ENCODE measurements at regions not wholly inside any gene's neighbourhood (a gene's known extent, or its start where the extent isn't known, plus 50 kb on each side); places are given as distances from the start of the nearest gene placed in this dataset.

GRCh38 chr5:38680094-38680825 lies 123.8 kb upstream of the LIFR start:
- no peak for DNase-seq (ENCODE audit: extremely low read depth, low read depth)
- TF ChIP-seq, protein P1, sequence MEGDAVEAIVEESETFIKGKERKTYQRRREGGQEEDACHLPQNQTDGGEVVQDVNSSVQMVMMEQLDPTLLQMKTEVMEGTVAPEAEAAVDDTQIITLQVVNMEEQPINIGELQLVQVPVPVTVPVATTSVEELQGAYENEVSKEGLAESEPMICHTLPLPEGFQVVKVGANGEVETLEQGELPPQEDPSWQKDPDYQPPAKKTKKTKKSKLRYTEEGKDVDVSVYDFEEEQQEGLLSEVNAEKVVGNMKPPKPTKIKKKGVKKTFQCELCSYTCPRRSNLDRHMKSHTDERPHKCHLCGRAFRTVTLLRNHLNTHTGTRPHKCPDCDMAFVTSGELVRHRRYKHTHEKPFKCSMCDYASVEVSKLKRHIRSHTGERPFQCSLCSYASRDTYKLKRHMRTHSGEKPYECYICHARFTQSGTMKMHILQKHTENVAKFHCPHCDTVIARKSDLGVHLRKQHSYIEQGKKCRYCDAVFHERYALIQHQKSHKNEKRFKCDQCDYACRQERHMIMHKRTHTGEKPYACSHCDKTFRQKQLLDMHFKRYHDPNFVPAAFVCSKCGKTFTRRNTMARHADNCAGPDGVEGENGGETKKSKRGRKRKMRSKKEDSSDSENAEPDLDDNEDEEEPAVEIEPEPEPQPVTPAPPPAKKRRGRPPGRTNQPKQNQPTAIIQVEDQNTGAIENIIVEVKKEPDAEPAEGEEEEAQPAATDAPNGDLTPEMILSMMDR (IDR thresholded peaks at IDR 0.05; ENCODE audit: low read depth, low read length), result no peak

- TF ChIP-seq, protein P1 (IDR thresholded peaks at IDR 0.05; ENCODE audit: low read depth, low read length), result no peak
- DNase-seq (ENCODE audit: extremely low read depth, low read depth), result no peak
Measured at GRCh38 chr5:38681029-38681706, 124.7 kb upstream of the LIFR start.

GRCh38 chr5:38681966-38682365 lies 125.5 kb upstream of the LIFR start:
- no peak for DNase-seq (ENCODE audit: extremely low read depth, low read depth)
- TF ChIP-seq, protein P1 (IDR thresholded peaks at IDR 0.05; ENCODE audit: low read depth, low read length), result no peak

DNA sequence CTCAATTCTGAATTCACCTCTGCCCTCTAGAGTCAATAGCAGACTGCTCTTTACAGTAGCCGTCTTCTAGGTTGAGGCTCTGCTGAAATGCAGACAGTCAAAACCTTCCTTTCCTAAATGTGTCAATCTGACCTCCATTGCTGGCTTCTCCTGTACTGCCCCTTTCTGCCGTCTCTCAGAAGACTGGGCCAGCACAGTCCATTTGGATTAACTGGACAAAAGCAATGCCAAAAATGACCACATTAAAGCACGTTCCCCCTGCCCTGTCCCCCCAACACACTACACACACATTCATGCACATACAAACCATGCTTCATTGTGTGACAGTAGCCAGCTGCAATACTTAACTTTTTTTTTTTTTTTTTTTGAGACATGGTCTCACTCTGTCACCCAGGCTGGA lies 130.2 kb upstream of the LIFR start:
- no peak for DNase-seq (ENCODE audit: extremely low read depth, low read depth)
- TF ChIP-seq, protein P1 (IDR thresholded peaks at IDR 0.05; ENCODE audit: low read depth, low read length), result no peak

- TF ChIP-seq, protein P1 (IDR thresholded peaks at IDR 0.05; ENCODE audit: low read depth, low read length), result no peak
- DNase-seq (ENCODE audit: extremely low read depth, low read depth), result no peak
Measured at GRCh38 chr5:38692346-38692745, 135.9 kb upstream of the LIFR start.

DNA sequence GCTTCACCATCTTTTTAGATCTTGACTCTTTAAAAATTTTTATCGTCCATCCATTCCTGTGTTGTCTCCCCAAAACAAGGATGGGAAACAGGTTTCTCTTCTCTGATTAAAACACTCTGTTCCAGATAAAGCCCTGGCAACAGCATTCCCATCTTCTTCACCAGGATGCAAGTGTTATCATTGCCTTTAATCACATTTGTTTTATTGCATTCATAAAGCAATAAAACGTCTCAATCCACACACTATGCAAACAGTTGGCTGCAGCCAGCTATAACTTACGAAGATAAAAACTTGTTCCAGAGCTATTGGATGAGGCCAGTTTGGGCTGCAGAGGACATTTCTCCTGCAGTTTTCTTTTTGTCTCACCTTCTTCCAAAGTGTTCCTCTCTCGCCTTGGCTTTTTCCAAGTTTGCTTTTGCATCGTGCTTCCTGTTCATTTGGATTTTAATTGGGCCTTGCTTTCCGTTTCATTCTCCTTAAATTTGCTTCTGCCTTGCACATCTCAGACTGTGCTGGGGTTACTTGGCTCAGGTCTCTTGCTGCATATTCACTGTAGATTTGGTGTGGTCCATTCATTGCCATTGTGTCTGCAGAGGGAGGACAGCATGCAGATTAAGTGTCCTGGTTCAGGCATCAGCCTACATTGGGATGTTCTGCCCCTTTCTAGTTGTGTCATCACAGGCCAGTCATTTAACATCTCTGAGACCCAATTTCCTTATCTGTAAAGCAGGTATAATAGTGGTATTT lies 136.5 kb upstream of the LIFR start:
- DNase-seq (ENCODE audit: extremely low read depth, low read depth), result no peak
- TF ChIP-seq, protein P1 (IDR thresholded peaks at IDR 0.05; ENCODE audit: low read depth, low read length), result no peak

All from AG09319 (cell line).